ENCODE measurements at regions not wholly inside any gene's neighbourhood (a gene's known extent, or its start where the extent isn't known, plus 50 kb on each side); places are given as distances from the start of the nearest gene placed in this dataset.
A peak's percentile ranks its signal among the peaks of the same experiment; 100 is the strongest.

DNA sequence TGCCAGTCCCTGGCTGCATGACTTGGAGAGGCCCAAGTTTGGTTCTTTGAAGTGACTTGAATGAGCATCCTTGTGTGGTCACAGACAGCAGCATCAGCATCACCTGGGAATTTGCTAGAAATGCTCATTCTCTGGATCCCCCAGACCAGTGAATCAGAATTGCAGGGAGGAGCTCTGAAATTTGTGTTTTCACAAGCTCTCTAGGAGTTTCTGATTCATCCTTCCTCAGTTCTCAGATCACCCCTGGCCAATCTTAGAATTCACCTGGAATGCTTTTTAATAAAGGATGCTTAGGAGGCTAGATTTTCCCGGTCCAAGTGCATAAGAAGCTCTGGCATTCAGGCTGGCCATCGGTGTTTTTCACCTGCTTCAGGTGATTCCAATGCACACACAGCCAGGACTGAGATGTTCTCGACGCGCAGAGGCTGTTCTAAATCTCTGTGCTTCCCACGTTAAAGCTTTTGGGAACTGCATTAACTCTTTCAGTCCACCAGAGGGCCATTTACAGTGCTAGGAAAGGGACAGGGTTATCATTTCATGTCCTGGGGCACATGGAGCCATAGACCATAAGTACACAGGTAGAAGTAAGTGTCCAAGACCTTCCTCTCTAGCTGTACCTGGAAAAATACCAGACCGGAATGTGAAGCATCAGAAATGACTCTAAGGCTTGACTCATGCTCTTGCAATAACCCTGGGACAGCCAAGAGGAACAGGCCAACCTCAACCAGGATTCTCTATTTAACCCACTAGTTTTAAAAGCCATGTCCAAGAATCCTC is 85.7 kb upstream of the XYLT1 start:
- TF ChIP-seq, protein P1, sequence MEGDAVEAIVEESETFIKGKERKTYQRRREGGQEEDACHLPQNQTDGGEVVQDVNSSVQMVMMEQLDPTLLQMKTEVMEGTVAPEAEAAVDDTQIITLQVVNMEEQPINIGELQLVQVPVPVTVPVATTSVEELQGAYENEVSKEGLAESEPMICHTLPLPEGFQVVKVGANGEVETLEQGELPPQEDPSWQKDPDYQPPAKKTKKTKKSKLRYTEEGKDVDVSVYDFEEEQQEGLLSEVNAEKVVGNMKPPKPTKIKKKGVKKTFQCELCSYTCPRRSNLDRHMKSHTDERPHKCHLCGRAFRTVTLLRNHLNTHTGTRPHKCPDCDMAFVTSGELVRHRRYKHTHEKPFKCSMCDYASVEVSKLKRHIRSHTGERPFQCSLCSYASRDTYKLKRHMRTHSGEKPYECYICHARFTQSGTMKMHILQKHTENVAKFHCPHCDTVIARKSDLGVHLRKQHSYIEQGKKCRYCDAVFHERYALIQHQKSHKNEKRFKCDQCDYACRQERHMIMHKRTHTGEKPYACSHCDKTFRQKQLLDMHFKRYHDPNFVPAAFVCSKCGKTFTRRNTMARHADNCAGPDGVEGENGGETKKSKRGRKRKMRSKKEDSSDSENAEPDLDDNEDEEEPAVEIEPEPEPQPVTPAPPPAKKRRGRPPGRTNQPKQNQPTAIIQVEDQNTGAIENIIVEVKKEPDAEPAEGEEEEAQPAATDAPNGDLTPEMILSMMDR (IDR thresholded peaks at IDR 0.05), result peak in 4 of 6 experiments; percentile 22 to 43 (median 29)
- no peak for TF ChIP-seq POLR2A (IDR thresholded peaks at IDR 0.05)
